Esophagus muscularis mucosa (tissue), 4 donors: ENCODE measurements at regions not wholly inside any gene's neighbourhood (a gene's known extent, or its start where the extent isn't known, plus 50 kb on each side); places are given as distances from the start of the nearest gene placed in this dataset.

ENCODE experiments used
- DNase-seq: peaks from one replicate; pipeline ENCODE4 v3.0.0-alpha.2; 2017; ENCODE audit errors: extremely low spot score
- H3K27ac ChIP-seq, 4 donors: fragments of 200-600 bp; sonication (generic); replicated peaks in 1 of 4; 1 replicate in 3 of 4; 2 replicates in 1 of 4; pipeline ENCODE4 v1.5.1; 2016 to 2019; ENCODE audit warnings: mild to moderate bottlenecking in 1 of 4
- H3K27me3 ChIP-seq, 4 donors: fragments of 200-600 bp; sonication (generic); one replicate each; pipeline versions ENCODE4 v1.5.1 to v1.6.0; 2016 to 2019
- H3K36me3 ChIP-seq, 4 donors: fragments of 200-600 bp; sonication (generic); one replicate each; pipeline ENCODE4 v1.5.1; 2016 to 2019
- H3K4me1 ChIP-seq, 4 donors: fragments of 200-600 bp; sonication (generic); one replicate each; pipeline ENCODE4 v1.5.1; 2016 to 2019
- H3K4me3 ChIP-seq, 4 donors: fragments of 200-600 bp; sonication (generic); 1 replicate in 2 of 4; 2 replicates in 2 of 4; pipeline ENCODE4 v1.5.1; 2016 to 2019; ENCODE audit warnings: mild to moderate bottlenecking in 4 of 4, moderate library complexity in 1 of 4
- H3K9me3 ChIP-seq, 4 donors: fragments of 200-600 bp; sonication (generic); 1 replicate in 3 of 4; 2 replicates in 1 of 4; pipeline ENCODE4 v1.5.1; 2016 to 2019
- CTCF ChIP-seq, 3 experiments: fragments of 200-600 bp in 2 of 3; fragments of 450-650 bp in 1 of 3; sonication (generic) in 2 of 3; IDR thresholded peaks; one replicate each; pipeline ENCODE4 v1.5.1; 2017 to 2019; ENCODE audit warnings: antibody characterized with exemption in 3 of 3, mild to moderate bottlenecking in 2 of 3, moderate library complexity in 1 of 3
- EP300 ChIP-seq: sonication (generic); formaldehyde crosslinking; IDR thresholded peaks from one replicate; pipeline ENCODE4 v1.6.1; 2017; ENCODE audit warnings: antibody characterized with exemption
- POLR2A ChIP-seq: fragments of 450-650 bp; IDR thresholded peaks from one replicate; pipeline ENCODE4 v1.6.1; 2017; ENCODE audit warnings: antibody characterized with exemption, moderate library complexity, mild to moderate bottlenecking, low read depth
- POLR2AphosphoS5 ChIP-seq, 2 donors: sonication (generic); formaldehyde crosslinking; IDR thresholded peaks; one replicate each; pipeline ENCODE4 v1.6.1; 2017; ENCODE audit warnings: antibody characterized with exemption in 2 of 2
- WGBS: methylation state at CpG from one replicate; pipeline ENCODE4 v1.1.5; 2018; 5-methylcytosine and 5-hydroxymethylcytosine counted together
- intact Hi-C: fragments of 100-400 bp; cut with DNase I; formaldehyde crosslinking; loops from one replicate; pipeline ENCODE4 v1.15.1; 2023

GRCh38 chr3:82145742-82146141 lies 384.3 kb upstream of the GBE1 start:
- WGBS = 85% methylated on average over 2 of the region's 2 CpGs
- no peaks in the 10 kb centered on the region for H3K27me3 ChIP-seq
- intact Hi-C loops = no loop called here
- H3K9me3 ChIP-seq = no peaks in the 10 kb centered on the region
- no peaks in the 10 kb centered on the region for H3K4me1 ChIP-seq
- DNase-seq = no peak
- H3K36me3 ChIP-seq = no peaks in the 10 kb centered on the region
- TF ChIP-seq POLR2AphosphoS5 (IDR thresholded peaks at IDR 0.05) = no peak
- no peak for TF ChIP-seq POLR2A
- no peak for TF ChIP-seq EP300
- no peak for TF ChIP-seq CTCF (IDR thresholded peaks at IDR 0.05)
- no peak overlapping the region for H3K4me3 ChIP-seq
- H3K27ac ChIP-seq = no peak overlapping the region

GRCh38 chr3:82144811-82145210 lies 383.4 kb upstream of the GBE1 start:
- WGBS = 84% methylated on average over 3 of the region's 3 CpGs
- no peak overlapping the region for H3K4me3 ChIP-seq
- H3K27ac ChIP-seq = no peak overlapping the region
- DNase-seq = no peak
- H3K4me1 ChIP-seq = no peaks in the 10 kb centered on the region
- intact Hi-C loops = no loop called here
- H3K36me3 ChIP-seq = no peaks in the 10 kb centered on the region
- no peaks in the 10 kb centered on the region for H3K9me3 ChIP-seq
- no peak for TF ChIP-seq EP300
- TF ChIP-seq POLR2AphosphoS5 (IDR thresholded peaks at IDR 0.05) = no peak
- no peak for TF ChIP-seq POLR2A
- TF ChIP-seq CTCF (IDR thresholded peaks at IDR 0.05) = no peak
- no peaks in the 10 kb centered on the region for H3K27me3 ChIP-seq

- no peak for DNase-seq
- Histone ChIP-seq H3K9me3 (peaks cover 0 to 8% (median 0%) of the 10 kb centered on the region in 4 donors), H3K4me1 (no peaks in the 10 kb centered on the region), H3K4me3 (no peak overlapping the region), H3K27ac (no peak overlapping the region), H3K27me3 (no peaks in the 10 kb centered on the region), H3K36me3 (no peaks in the 10 kb centered on the region)
- intact Hi-C loops = no loop called here
- WGBS = 93% methylated on average over 3 of the region's 3 CpGs
- TF ChIP-seq CTCF (IDR thresholded peaks at IDR 0.05) (no peak), POLR2A (no peak), EP300 (no peak), POLR2AphosphoS5 (IDR thresholded peaks at IDR 0.05) (no peak)
These were observed 382.4 kb upstream of the GBE1 start for GRCh38 chr3:82143661-82144412.

GRCh38 chr3:82141592-82141991 lies 380.1 kb upstream of the GBE1 start:
- WGBS = 97% methylated on average over 1 of the region's 1 CpG
- Histone ChIP-seq H3K4me1 (no peaks in the 10 kb centered on the region), H3K9me3 (peaks cover 0 to 10% (median 0%) of the 10 kb centered on the region in 4 donors), H3K4me3 (no peak overlapping the region), H3K27me3 (no peaks in the 10 kb centered on the region), H3K36me3 (no peaks in the 10 kb centered on the region), H3K27ac (no peak overlapping the region)
- no peak for DNase-seq
- intact Hi-C loops = no loop called here
- TF ChIP-seq POLR2A (no peak), EP300 (no peak), POLR2AphosphoS5 (IDR thresholded peaks at IDR 0.05) (no peak), CTCF (IDR thresholded peaks at IDR 0.05) (no peak)

- peaks cover 0 to 10% (median 0%) of the 10 kb centered on the region in 4 donors for H3K9me3 ChIP-seq
- WGBS = 72% methylated on average over 2 of the region's 2 CpGs
- H3K4me1 ChIP-seq = no peaks in the 10 kb centered on the region
- H3K27me3 ChIP-seq = no peaks in the 10 kb centered on the region
- H3K36me3 ChIP-seq = no peaks in the 10 kb centered on the region
- no peak for DNase-seq
- H3K4me3 ChIP-seq = no peak overlapping the region
- intact Hi-C loops = loop anchor here (10.0 kb wide), 1 partner anchor 643 kb away; no protein-coding TSS in a partner anchor
- no peak for TF ChIP-seq POLR2AphosphoS5 (IDR thresholded peaks at IDR 0.05)
- no peak for TF ChIP-seq CTCF (IDR thresholded peaks at IDR 0.05)
- TF ChIP-seq POLR2A = no peak
- TF ChIP-seq EP300 = no peak
- no peak overlapping the region for H3K27ac ChIP-seq
These were observed 376.4 kb upstream of the GBE1 start for GRCh38 chr3:82137861-82138260.
